Activated naive CD4-positive, alpha-beta T cell treated with anti-CD3 and anti-CD28 coated beads, Interleukin-2, amount 50 U/mL, for 16 hours (primary cell): ENCODE measurements at regions not wholly inside any gene's neighbourhood (a gene's known extent, or its start where the extent isn't known, plus 50 kb on each side); places are given as distances from the start of the nearest gene placed in this dataset.
"Not testable (repeated sequence)": the region's sequence is repeated elsewhere in the genome, so short reads cannot be mapped to it uniquely, and the experiment has no call there.

ENCODE experiments used
- DNase-seq: peaks from one replicate; pipeline ENCODE4 v3.0.0-alpha.2; 2020

- DNase-seq: no peak
Observed at GRCh38 chr5:42090162-42090561, 165.1 kb downstream of the FBXO4 start.

- not testable (repeated sequence) for DNase-seq
Observed at GRCh38 chr5:42099846-42100245, 174.8 kb downstream of the FBXO4 start.

- no peak for DNase-seq
Observed at GRCh38 chr5:42108468-42108867, 183.4 kb downstream of the FBXO4 start.

- DNase-seq: no peak
Observed at GRCh38 chr5:42109006-42109572, 184.0 kb downstream of the FBXO4 start.

GRCh38 chr5:42115721-42116120 is 190.6 kb downstream of the FBXO4 start:
- not testable (repeated sequence) for DNase-seq

GRCh38 chr5:42120070-42120469 is 195.0 kb downstream of the FBXO4 start:
- DNase-seq: no peak

- DNase-seq: no peak
Observed at GRCh38 chr5:42121401-42121800, 196.3 kb downstream of the FBXO4 start.

GRCh38 chr5:42131081-42131480 is 206.0 kb downstream of the FBXO4 start:
- DNase-seq: no peak

GRCh38 chr5:42143361-42143760 is 218.3 kb downstream of the FBXO4 start:
- DNase-seq: no peak

- no peak for DNase-seq
Observed at GRCh38 chr5:42148813-42149212, 223.7 kb downstream of the FBXO4 start.

GRCh38 chr5:42157215-42157614 is 232.1 kb downstream of the FBXO4 start:
- no peak for DNase-seq

GRCh38 chr5:42163083-42163482 is 238.0 kb downstream of the FBXO4 start:
- DNase-seq: no peak

GRCh38 chr5:42168091-42168670 is 243.1 kb downstream of the FBXO4 start:
- DNase-seq: no peak

GRCh38 chr5:42176118-42176517 is 247.1 kb upstream of the GHR start:
- DNase-seq: not testable (repeated sequence)

GRCh38 chr5:42179843-42180242 is 243.4 kb upstream of the GHR start:
- not testable (repeated sequence) for DNase-seq

- DNase-seq: no peak
Observed at GRCh38 chr5:42216904-42217303, 206.3 kb upstream of the GHR start.

- no peak for DNase-seq
Observed at GRCh38 chr5:42217791-42218190, 205.4 kb upstream of the GHR start.

GRCh38 chr5:42225009-42225408 is 198.2 kb upstream of the GHR start:
- no peak for DNase-seq

- no peak for DNase-seq
Observed at GRCh38 chr5:42228279-42228678, 195.0 kb upstream of the GHR start.

GRCh38 chr5:42230839-42231238 is 192.4 kb upstream of the GHR start:
- DNase-seq: no peak

GRCh38 chr5:42235241-42235640 is 188.0 kb upstream of the GHR start:
- DNase-seq: no peak

- no peak for DNase-seq
Observed at GRCh38 chr5:42235837-42236236, 187.4 kb upstream of the GHR start.

GRCh38 chr5:42241636-42242035 is 181.6 kb upstream of the GHR start:
- DNase-seq: no peak

- no peak for DNase-seq
Observed at GRCh38 chr5:42242210-42242609, 181.0 kb upstream of the GHR start.

GRCh38 chr5:42242881-42243485 is 180.3 kb upstream of the GHR start:
- DNase-seq: no peak
